ENCODE measurements at regions not wholly inside any gene's neighbourhood (a gene's known extent, or its start where the extent isn't known, plus 50 kb on each side); places are given as distances from the start of the nearest gene placed in this dataset.
"Not testable (repeated sequence)": the region's sequence is repeated elsewhere in the genome, so short reads cannot be mapped to it uniquely, and the experiment has no call there.

DNA sequence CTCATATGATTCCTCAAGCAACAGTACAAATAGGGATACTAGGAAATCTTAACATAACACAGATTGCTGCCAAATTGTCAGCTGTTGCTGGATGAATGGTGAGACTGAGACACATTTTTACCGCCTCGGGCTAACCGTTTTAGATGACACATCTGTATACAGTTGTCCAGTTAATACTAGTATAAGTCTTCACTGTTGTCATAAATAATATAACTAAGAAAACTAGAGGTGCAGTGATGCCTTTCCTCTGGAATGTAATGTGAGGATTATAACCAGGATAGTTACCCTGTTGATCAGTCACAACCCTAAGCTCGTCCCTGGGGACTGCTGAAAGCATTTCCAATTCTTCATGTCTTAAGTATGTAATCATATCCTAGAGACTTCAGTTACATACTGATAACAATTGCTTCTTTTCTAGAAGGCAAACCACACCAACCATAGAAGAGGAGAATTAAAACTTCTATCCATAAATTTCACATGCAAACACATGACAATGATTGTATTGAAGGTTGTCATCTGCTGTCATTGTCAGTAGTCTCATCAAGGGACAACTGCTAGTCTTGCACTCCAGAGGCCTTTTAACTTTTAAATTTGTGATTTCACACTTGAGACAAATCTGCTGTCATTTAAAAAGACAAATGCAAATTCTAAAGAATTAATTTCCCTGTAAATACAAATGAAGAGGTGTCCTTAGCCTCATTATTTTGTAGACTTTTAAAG lies 100.4 kb upstream of the SEMA3D start:
- no peak for DNase-seq

DNA sequence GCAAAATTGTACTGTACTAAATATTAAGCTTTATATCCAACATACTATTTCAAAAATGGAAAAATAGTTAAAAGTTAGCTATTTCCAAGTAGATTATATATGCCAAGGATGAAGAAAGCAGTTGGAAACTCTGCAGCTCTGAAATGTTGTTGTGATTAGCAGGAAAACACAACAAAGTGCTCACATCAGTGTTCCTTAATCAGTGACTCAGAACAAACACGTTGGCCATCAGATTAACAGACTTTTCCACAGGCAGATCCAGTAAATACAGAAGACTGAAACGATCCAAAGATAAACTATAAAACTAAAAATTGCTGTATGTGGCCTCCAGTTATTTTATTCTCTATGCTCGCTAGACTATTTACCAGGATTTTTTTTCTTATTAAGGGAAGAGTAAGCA lies 99.6 kb upstream of the SEMA3D start:
- no peak for DNase-seq

- no peak for DNase-seq
These were observed 98.7 kb upstream of the SEMA3D start for GRCh38 chr7:85285527-85285926.

DNA sequence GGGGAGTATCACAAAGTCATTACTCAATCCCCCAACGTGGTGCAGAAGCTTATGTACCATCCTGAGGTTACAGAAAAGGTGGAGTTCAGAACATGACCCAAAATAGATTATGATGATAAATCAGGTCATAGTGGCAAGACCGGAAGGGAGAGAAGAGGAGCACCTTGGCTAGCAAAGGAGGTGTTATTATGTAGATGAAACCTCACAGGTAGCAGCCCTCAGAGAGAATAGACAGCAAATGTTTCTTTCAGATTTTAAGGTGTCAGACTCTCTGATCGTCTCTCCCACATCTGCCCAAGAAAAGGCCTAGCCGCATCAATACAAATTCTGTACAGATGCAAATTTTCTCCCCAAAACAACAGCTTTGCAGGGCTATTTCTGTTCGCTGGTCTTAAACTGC lies 88.3 kb upstream of the SEMA3D start:
- DNase-seq = no peak

DNA sequence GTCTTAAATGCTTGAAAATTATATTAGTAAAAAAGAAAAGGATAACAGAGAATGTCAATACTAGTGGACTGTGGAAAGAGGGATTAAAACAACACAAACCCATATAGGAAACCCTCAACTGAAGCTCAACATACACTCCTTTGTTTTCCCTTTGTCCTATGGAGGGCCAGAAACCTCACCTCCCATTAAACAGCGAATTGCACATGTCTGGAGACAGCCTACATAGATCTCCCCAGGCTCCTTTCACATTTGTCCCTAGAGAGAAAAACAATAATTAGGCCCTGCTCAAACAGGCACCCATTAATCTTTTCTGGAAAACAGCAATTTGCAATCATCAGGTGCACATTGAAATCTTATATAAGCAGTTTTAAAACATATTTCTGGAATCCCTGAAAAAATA lies 87.6 kb upstream of the SEMA3D start:
- DNase-seq = no peak

- no peak for DNase-seq
These were observed 76.0 kb upstream of the SEMA3D start for GRCh38 chr7:85262891-85263290.

GRCh38 chr7:85261336-85261735 lies 74.5 kb upstream of the SEMA3D start:
- no peak for DNase-seq

- DNase-seq = not testable (repeated sequence)
These were observed 62.9 kb upstream of the SEMA3D start for GRCh38 chr7:85249787-85250186.

DNA sequence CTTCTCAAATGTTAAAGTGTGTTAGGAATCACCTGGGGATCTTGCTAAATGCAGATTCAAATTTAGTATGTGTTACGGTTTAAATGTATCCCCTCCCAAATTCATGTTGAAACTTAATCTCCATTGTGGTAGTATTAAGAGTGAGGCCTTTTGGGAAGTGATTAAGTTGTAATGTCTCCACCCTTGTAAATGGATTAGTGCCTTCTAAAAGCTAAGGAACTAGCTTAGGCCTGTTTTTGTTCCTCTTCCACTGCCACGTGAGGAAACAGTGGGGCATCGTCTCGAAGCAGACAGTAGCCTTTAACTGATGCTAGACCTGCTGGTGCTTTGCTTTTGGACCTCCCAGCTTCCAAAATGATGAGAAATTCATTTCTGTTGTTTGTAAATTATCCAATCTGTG lies 52.3 kb upstream of the SEMA3D start:
- no peak for DNase-seq

GRCh38 chr7:85237721-85238120 lies 50.9 kb upstream of the SEMA3D start:
- DNase-seq = no peak
